ENCODE measurements at regions not wholly inside any gene's neighbourhood (a gene's known extent, or its start where the extent isn't known, plus 50 kb on each side); places are given as distances from the start of the nearest gene placed in this dataset.

GRCh38 chr18:38042211-38042890, 476.8 kb upstream of the CELF4 start:
- no peak for DNase-seq

DNA sequence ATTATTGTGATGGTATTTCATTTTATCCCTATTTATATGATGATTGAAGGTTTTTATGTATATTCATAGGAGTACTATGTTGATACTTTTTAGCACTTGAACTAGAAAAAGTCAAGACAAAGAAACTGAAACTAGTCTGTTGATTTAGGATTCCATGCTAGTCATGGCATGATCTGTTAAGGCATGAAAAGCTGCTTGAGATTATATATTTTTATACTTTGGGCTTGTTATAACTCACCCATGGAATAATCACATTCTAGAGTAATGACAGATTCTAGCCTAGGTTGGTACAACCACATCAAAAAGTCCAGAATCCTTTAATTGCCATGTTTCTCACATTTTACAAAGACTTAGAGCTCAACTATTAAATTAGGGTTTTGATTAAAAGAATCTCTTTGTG, 472.6 kb upstream of the CELF4 start:
- no peak for DNase-seq

- DNase-seq, result no peak
These were observed 469.6 kb upstream of the CELF4 start for GRCh38 chr18:38035193-38035592.

DNA sequence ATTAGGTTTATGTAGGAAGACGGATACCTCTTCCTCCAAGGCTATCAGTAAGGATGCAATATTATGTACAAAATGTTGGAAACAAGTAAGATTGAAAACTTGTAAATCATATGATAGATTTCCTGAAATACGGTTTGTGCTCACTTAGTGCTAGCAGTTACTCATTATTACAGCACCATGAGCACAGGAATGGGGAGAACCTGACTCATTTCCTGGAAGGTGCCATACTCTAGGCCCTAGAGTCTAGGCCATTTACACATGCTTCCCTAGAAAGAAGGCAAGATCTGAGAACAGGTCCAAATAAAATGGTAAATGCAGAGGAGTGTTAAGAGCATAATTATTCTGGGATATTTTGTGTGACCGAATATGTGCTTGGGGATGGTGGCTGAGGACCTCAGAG, 467.7 kb upstream of the CELF4 start:
- no peak for DNase-seq

DNA sequence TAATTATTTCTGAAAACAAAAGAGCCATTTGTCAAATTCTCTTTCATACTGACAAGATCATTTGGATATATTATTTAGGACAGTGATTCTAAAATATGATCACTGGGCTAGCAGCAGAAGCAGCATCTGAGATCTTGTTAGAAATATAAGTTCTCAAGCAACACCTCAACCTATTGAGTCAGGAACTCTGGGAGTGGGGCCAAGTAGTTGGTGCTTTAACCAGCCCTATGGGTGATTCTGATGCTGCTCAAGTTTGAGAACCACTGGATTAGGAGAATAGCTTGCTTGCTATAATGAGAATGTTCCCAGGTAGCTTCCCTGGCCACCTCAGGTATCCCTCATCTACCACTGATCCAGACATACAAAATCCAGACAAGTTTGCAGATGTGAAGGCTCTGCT, 466.9 kb upstream of the CELF4 start:
- DNase-seq, result no peak

GRCh38 chr18:38028946-38029345, 463.3 kb upstream of the CELF4 start:
- no peak for DNase-seq

GRCh38 chr18:38025433-38026038, 459.9 kb upstream of the CELF4 start:
- DNase-seq, result no peak

DNA sequence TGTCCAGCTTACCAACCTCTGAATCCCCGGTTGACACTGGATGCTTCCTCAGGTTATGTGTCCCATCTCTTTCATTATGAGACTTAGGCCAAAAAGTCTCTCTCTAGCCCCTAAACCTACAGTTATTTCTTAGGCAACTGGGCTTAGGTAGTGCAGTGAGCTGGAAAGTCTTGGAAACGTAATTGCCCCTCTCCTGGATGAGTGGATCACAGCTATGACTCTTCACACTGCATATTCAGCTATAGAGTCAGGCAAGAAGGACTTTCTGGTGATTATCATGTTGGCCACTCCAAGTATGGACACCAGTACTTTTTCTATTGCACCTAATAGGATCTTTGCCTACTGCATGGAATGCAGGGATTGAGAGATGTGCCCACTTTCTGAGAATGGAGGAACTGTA, 458.3 kb upstream of the CELF4 start:
- DNase-seq, result no peak

GRCh38 chr18:38022234-38022633, 456.6 kb upstream of the CELF4 start:
- DNase-seq, result no peak

- DNase-seq, result no peak
These were observed 453.7 kb upstream of the CELF4 start for GRCh38 chr18:38019292-38019691.

DNA sequence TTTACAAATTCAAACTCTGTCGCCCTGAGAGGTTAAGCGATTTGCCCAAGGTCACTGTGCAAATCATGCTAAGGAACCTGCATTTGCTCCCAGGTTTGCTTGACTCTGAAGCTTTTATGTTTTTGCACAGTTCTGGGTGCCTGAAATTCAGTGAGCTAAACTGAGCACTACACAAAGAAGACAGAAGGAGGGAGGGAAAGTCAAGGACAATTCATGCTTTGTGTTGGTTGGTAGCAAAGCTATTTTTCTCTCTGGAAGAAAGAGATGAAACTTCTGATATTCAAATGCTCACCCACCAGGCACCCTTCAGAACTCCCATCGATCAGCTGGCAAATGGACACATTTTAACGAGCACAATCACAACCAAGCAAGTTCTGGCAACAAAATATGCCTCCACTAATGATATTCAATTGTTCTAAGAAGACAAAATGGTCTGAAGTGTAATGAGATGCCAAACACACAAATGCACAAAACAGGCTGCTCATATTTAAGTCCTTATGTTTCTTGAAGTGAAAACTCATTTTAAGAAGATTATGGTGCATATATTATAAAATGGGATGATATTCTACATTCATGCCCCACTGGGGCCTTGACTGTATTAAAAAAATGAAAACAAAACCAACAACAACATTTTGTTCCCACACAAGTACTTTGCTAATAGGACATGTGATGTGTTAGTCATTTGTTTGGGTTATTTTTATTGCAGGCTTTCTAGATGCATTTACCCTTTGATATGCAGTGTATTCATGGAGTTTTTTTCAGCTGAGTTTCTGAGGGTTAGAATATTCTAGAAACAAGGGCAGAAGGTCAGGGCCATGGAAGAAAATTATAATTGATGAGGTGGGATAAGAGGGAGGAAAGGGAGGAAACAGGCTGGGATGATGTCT, 445.6 kb upstream of the CELF4 start:
- no peak for DNase-seq

- DNase-seq, result no peak
These were observed 444.4 kb upstream of the CELF4 start for GRCh38 chr18:38010037-38010436.

DNA sequence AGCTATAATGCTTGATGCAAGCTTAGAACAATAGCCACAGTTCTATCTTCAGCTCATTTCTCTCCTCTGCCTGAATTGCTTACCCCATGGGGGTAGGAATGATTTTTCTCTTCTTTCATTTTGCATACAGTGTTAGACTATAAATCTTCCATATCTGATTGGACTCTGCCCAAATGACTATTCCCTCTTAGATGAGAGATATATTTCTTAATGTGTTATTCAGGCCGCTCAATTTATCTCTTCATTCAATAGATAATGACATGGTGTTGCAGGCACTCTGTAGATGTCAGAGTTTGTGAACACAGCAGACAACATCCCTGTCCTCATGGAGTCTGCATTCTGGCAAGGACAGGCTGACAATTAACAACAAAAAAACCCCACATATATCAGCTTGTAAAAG, 443.7 kb upstream of the CELF4 start:
- DNase-seq, result no peak

GRCh38 chr18:38007676-38008330, 442.2 kb upstream of the CELF4 start:
- no peak for DNase-seq

DNA sequence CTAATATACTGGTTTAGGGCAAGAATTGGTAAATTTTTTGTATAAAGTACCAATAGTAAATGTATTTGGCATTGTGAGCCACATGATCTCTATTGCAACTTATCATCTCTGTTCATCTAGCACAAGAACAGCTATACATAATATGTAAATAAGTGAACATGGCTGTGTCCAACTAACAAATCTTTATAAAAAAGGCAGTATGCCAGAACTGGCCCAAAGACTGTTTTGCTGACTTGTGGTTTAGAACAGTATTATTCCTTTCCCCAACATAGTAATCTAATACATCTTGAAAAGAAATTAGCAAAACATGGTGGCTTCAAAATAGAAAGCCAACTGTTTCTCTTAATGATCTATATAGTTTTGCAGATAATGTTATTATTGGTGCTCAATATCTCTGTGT, 441.4 kb upstream of the CELF4 start:
- DNase-seq, result no peak

DNA sequence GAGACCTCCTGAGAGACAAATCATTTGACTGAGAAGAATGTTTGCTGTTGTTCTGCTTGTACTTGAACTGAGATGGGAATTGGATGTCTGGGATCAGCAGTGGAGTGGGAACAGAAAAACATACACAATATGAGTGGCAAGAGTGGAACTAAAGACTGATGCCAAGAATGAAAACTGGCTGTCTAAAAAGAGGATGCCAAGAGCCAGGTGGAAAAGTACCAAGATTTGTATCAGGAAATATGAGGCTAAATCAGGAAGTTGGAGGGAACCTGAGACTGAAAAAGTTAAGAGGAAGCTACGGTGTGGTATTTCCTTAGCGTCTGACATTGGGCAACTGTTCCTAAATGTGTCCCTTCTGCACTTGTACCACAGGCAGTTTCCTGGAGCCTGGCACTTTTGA, 440.9 kb upstream of the CELF4 start:
- no peak for DNase-seq

DNA sequence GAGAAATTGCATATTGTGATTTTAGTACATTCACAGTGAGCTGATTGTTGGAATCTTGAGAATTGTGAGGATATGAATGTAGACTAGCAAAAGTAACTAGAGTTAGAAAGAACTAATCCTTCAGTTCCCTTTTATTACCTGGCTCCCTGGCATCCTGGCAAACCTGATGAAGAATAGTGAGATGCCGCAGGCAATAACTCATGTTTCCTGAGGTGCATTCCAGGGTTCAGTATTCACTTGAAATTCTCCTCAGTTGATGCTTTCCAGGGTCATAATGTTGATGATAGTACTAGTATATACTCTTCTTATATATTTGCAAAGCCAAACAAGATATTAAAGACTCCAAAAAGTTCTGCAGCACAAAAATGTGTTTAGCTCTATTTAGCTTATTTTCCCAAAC, 432.1 kb upstream of the CELF4 start:
- no peak for DNase-seq

- DNase-seq, result no peak
These were observed 422.3 kb upstream of the CELF4 start for GRCh38 chr18:37987901-37988300.

GRCh38 chr18:37986665-37987064, 421.1 kb upstream of the CELF4 start:
- no peak for DNase-seq

GRCh38 chr18:37985126-37985525, 419.5 kb upstream of the CELF4 start:
- no peak for DNase-seq

DNA sequence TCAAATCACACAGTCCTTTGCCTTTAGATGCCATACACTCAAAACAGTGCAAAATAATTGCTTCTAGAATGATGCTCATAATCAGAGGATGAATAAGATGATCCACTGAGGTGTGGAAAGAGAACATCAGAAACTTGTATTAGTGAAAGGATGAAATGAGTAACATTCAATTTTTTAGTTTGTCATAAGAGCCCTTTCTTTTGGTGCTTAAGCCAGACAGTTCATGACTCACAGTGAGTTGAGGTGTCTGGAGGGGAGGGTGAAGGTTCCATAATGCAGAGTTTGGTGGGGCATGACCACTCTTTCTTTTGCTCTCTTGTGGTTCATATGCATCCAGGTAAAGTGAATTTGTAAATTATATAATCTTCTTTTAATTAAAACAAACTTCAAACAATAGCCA, 415.0 kb upstream of the CELF4 start:
- DNase-seq, result no peak

GRCh38 chr18:37975446-37975845, 409.8 kb upstream of the CELF4 start:
- DNase-seq, result no peak

DNA sequence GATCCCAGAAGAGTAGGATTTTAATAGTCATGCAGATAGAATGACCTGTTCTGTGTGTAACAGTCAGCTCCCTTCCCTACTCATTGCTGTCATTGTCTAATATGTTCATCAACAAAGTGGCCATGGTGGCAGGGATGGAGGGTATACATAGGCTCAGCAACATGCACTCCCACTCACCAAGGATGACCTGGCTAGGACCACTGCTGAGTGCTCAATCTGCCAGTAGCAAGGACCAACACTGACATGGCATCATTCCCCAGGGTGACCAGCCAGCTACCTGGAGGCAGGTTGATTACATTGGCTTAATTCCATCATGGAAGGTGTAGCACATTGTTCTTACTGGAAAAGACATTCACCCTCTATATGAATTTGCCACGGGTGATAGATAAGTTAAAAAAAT, 401.7 kb upstream of the CELF4 start:
- DNase-seq, result no peak

GRCh38 chr18:37965572-37965970, 400.0 kb upstream of the CELF4 start:
- no peak for DNase-seq

All from CD4-positive, alpha-beta T cell treated with Interleukin-17A for 1 hour (primary cell).